ENCODE measurements at regions not wholly inside any gene's neighbourhood (a gene's known extent, or its start where the extent isn't known, plus 50 kb on each side); places are given as distances from the start of the nearest gene placed in this dataset.

DNA sequence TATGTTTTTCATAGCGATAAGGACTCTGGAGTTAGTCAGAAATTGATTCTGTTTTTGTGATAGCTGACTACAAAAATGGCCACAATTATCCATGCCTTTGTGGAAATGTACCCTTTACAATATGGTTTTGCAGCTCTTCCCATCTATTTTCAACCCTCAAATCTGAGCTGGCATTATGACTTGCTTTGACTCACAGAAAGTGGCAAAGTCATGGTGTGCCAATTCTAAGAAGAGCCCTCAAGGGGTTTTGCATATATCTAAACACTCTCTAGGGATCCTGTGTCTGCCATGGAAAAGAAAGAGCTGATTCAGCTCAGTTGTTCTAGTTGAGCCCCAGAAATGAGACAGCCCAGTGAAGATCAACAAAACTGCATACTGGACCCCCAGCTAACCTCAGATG, 390.5 kb upstream of the RAG2 start:
- WGBS: 100% methylated on average over 1 of the region's 1 CpG
- H3K27ac ChIP-seq (ENCODE audit: low read depth in 1 of 2, low read length in 1 of 2): no peak overlapping the region

GRCh38 chr11:36985562-36985961, 387.5 kb upstream of the RAG2 start:
- no peak for DNase-seq (ENCODE audit: low read depth in 6 of 9, low spot score in 9 of 9)
- Histone ChIP-seq H3K4me1 (ENCODE audit: control insufficient read depth in 2 of 2, insufficient read depth in 2 of 2, low read length in 2 of 2) (no peaks in the 10 kb centered on the region), H3K9me3 (ENCODE audit: control insufficient read depth in 2 of 2, insufficient read depth in 1 of 2, low read length in 1 of 2) (no peaks in the 10 kb centered on the region), H3K27me3 (ENCODE audit: control insufficient read depth in 2 of 2, insufficient read depth in 1 of 2, low read length in 1 of 2) (no peaks in the 10 kb centered on the region), H3K36me3 (ENCODE audit: control insufficient read depth in 2 of 2, insufficient read depth in 2 of 2, low read length in 1 of 2) (no peaks in the 10 kb centered on the region), H3K4me3 (ENCODE audit: low read length in 2 of 2) (no peak overlapping the region), H3K27ac (ENCODE audit: low read depth in 1 of 2, low read length in 1 of 2) (no peak overlapping the region)
- 94% methylated on average over 3 of the region's 3 CpGs for WGBS

More for the DNA sequence above, 390.5 kb upstream of the RAG2 start:
- DNase-seq (ENCODE audit: low read depth in 6 of 9, low spot score in 9 of 9): no peak
- no peak overlapping the region for H3K4me3 ChIP-seq (ENCODE audit: low read length in 2 of 2)
- H3K9me3 ChIP-seq (ENCODE audit: control insufficient read depth in 2 of 2, insufficient read depth in 1 of 2, low read length in 1 of 2): no peaks in the 10 kb centered on the region
- H3K27me3 ChIP-seq (ENCODE audit: control insufficient read depth in 2 of 2, insufficient read depth in 1 of 2, low read length in 1 of 2): no peaks in the 10 kb centered on the region
- no peaks in the 10 kb centered on the region for H3K36me3 ChIP-seq (ENCODE audit: control insufficient read depth in 2 of 2, insufficient read depth in 2 of 2, low read length in 1 of 2)
- no peaks in the 10 kb centered on the region for H3K4me1 ChIP-seq (ENCODE audit: control insufficient read depth in 2 of 2, insufficient read depth in 2 of 2, low read length in 2 of 2)

- Histone ChIP-seq H3K4me1 (ENCODE audit: control insufficient read depth in 2 of 2, insufficient read depth in 2 of 2, low read length in 2 of 2) (no peaks in the 10 kb centered on the region), H3K27me3 (ENCODE audit: control insufficient read depth in 2 of 2, insufficient read depth in 1 of 2, low read length in 1 of 2) (no peaks in the 10 kb centered on the region), H3K36me3 (ENCODE audit: control insufficient read depth in 2 of 2, insufficient read depth in 2 of 2, low read length in 1 of 2) (no peaks in the 10 kb centered on the region), H3K9me3 (ENCODE audit: control insufficient read depth in 2 of 2, insufficient read depth in 1 of 2, low read length in 1 of 2) (peaks cover 0 to 6% of the 10 kb centered on the region in 2 donors), H3K4me3 (ENCODE audit: low read length in 2 of 2) (no peak overlapping the region), H3K27ac (ENCODE audit: low read depth in 1 of 2, low read length in 1 of 2) (no peak overlapping the region)
- no peak for DNase-seq (ENCODE audit: low read depth in 6 of 9, low spot score in 9 of 9)
- WGBS: 85% methylated on average over 2 of the region's 2 CpGs
These were observed 378.7 kb upstream of the RAG2 start for GRCh38 chr11:36976741-36977140.

DNA sequence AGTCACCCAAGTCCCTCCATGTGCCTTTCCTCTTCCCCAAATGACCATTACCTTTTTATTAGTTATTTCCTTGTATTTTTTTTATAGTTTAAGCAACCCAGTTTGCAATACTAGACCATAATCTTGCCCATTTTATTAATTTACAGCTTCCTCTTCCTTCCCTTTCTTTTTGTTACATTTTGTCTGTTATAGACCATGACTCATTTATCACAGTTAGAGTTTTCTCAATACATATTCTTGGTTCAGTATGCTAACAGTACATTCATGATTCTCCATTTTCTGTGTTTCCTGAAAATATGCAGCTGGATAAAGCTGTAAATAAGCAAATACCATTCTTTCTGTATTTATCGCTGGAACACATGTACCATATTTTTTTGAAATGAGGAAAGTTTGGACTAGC, 376.7 kb upstream of the RAG2 start:
- Histone ChIP-seq H3K4me1 (ENCODE audit: control insufficient read depth in 2 of 2, insufficient read depth in 2 of 2, low read length in 2 of 2) (no peaks in the 10 kb centered on the region), H3K27ac (ENCODE audit: low read depth in 1 of 2, low read length in 1 of 2) (no peak overlapping the region), H3K4me3 (ENCODE audit: low read length in 2 of 2) (no peak overlapping the region), H3K9me3 (ENCODE audit: control insufficient read depth in 2 of 2, insufficient read depth in 1 of 2, low read length in 1 of 2) (peaks cover 0 to 6% of the 10 kb centered on the region in 2 donors), H3K36me3 (ENCODE audit: control insufficient read depth in 2 of 2, insufficient read depth in 2 of 2, low read length in 1 of 2) (no peaks in the 10 kb centered on the region), H3K27me3 (ENCODE audit: control insufficient read depth in 2 of 2, insufficient read depth in 1 of 2, low read length in 1 of 2) (no peaks in the 10 kb centered on the region)
- no peak for DNase-seq (ENCODE audit: low read depth in 6 of 9, low spot score in 9 of 9)
- WGBS: 99% methylated on average over 1 of the region's 1 CpG

GRCh38 chr11:36953976-36954375, 355.9 kb upstream of the RAG2 start:
- Histone ChIP-seq H3K27me3 (ENCODE audit: control insufficient read depth in 2 of 2, insufficient read depth in 1 of 2, low read length in 1 of 2) (no peaks in the 10 kb centered on the region), H3K4me1 (ENCODE audit: control insufficient read depth in 2 of 2, insufficient read depth in 2 of 2, low read length in 2 of 2) (no peaks in the 10 kb centered on the region), H3K36me3 (ENCODE audit: control insufficient read depth in 2 of 2, insufficient read depth in 2 of 2, low read length in 1 of 2) (no peaks in the 10 kb centered on the region), H3K27ac (ENCODE audit: low read depth in 1 of 2, low read length in 1 of 2) (no peak overlapping the region), H3K4me3 (ENCODE audit: low read length in 2 of 2) (no peak overlapping the region), H3K9me3 (ENCODE audit: control insufficient read depth in 2 of 2, insufficient read depth in 1 of 2, low read length in 1 of 2) (peaks cover 0 to 7% of the 10 kb centered on the region in 2 donors)
- DNase-seq (ENCODE audit: low read depth in 6 of 9, low spot score in 9 of 9): peak in 1 of 9 donors; percentile 16

GRCh38 chr11:36948460-36949127, 350.6 kb upstream of the RAG2 start:
- no peaks in the 10 kb centered on the region for H3K36me3 ChIP-seq (ENCODE audit: control insufficient read depth in 2 of 2, insufficient read depth in 2 of 2, low read length in 1 of 2)
- H3K4me3 ChIP-seq (ENCODE audit: low read length in 2 of 2): no peak overlapping the region
- DNase-seq (ENCODE audit: low read depth in 6 of 9, low spot score in 9 of 9): no peak
- H3K27ac ChIP-seq (ENCODE audit: low read depth in 1 of 2, low read length in 1 of 2): no peak overlapping the region
- WGBS: 59% methylated on average over 7 of the region's 7 CpGs
- no peaks in the 10 kb centered on the region for H3K27me3 ChIP-seq (ENCODE audit: control insufficient read depth in 2 of 2, insufficient read depth in 1 of 2, low read length in 1 of 2)
- H3K4me1 ChIP-seq (ENCODE audit: control insufficient read depth in 2 of 2, insufficient read depth in 2 of 2, low read length in 2 of 2): no peaks in the 10 kb centered on the region
- no peaks in the 10 kb centered on the region for H3K9me3 ChIP-seq (ENCODE audit: control insufficient read depth in 2 of 2, insufficient read depth in 1 of 2, low read length in 1 of 2)

GRCh38 chr11:36945384-36945783, 347.3 kb upstream of the RAG2 start:
- no peaks in the 10 kb centered on the region for H3K27me3 ChIP-seq (ENCODE audit: control insufficient read depth in 2 of 2, insufficient read depth in 1 of 2, low read length in 1 of 2)
- DNase-seq (ENCODE audit: low read depth in 6 of 9, low spot score in 9 of 9): no peak
- no peaks in the 10 kb centered on the region for H3K36me3 ChIP-seq (ENCODE audit: control insufficient read depth in 2 of 2, insufficient read depth in 2 of 2, low read length in 1 of 2)
- H3K4me3 ChIP-seq (ENCODE audit: low read length in 2 of 2): no peak overlapping the region
- 39% methylated on average over 3 of the region's 3 CpGs for WGBS
- no peaks in the 10 kb centered on the region for H3K9me3 ChIP-seq (ENCODE audit: control insufficient read depth in 2 of 2, insufficient read depth in 1 of 2, low read length in 1 of 2)
- H3K27ac ChIP-seq (ENCODE audit: low read depth in 1 of 2, low read length in 1 of 2): no peak overlapping the region
- H3K4me1 ChIP-seq (ENCODE audit: control insufficient read depth in 2 of 2, insufficient read depth in 2 of 2, low read length in 2 of 2): no peaks in the 10 kb centered on the region

DNA sequence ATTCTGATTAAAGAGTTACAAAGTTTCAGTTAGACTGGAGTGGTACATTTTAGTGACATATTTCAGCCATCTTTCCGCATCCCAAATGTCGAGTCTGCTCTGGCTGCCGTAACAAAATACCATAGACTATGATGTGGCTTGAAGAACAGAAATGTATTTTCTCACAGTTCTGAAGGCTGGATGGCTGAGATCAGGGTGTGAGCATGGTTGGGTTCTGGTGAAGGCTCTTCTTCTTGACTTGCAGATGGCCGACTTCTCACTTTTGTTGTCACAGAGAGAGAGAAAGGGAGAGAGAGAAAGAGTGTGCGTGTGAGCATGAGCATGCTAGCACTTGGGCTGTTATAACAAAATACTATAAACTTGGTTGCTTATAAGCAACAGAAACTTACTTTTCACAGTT, 335.4 kb upstream of the RAG2 start:
- no peaks in the 10 kb centered on the region for H3K27me3 ChIP-seq (ENCODE audit: control insufficient read depth in 2 of 2, insufficient read depth in 1 of 2, low read length in 1 of 2)
- no peak overlapping the region for H3K27ac ChIP-seq (ENCODE audit: low read depth in 1 of 2, low read length in 1 of 2)
- 93% methylated on average over 5 of the region's 5 CpGs for WGBS
- DNase-seq (ENCODE audit: low read depth in 6 of 9, low spot score in 9 of 9): no peak
- no peak overlapping the region for H3K4me3 ChIP-seq (ENCODE audit: low read length in 2 of 2)
- no peaks in the 10 kb centered on the region for H3K36me3 ChIP-seq (ENCODE audit: control insufficient read depth in 2 of 2, insufficient read depth in 2 of 2, low read length in 1 of 2)
- no peaks in the 10 kb centered on the region for H3K4me1 ChIP-seq (ENCODE audit: control insufficient read depth in 2 of 2, insufficient read depth in 2 of 2, low read length in 2 of 2)
- no peaks in the 10 kb centered on the region for H3K9me3 ChIP-seq (ENCODE audit: control insufficient read depth in 2 of 2, insufficient read depth in 1 of 2, low read length in 1 of 2)

DNA sequence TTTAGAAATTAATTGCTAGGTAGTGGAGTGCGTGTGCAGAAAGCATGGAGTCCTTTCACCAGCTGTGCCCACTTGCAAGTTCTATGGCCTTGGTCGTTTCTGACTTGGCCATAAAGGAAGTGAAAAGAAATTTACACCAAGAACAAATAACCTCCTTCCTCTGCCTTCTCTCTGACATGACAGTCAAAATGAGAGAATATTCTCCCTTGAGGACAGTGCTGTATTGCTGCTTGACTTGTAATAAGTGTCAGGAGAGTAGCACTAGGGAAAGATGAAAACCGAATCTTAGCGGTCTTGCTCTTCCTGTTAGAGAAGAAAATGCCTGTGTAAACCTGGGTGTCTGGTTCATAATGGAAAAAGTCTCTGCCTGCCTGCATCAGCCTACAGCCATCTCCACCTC, 333.1 kb upstream of the RAG2 start:
- WGBS: 81% methylated on average over 4 of the region's 4 CpGs
- H3K9me3 ChIP-seq (ENCODE audit: control insufficient read depth in 2 of 2, insufficient read depth in 1 of 2, low read length in 1 of 2): no peaks in the 10 kb centered on the region
- no peak for DNase-seq (ENCODE audit: low read depth in 6 of 9, low spot score in 9 of 9)

DNA sequence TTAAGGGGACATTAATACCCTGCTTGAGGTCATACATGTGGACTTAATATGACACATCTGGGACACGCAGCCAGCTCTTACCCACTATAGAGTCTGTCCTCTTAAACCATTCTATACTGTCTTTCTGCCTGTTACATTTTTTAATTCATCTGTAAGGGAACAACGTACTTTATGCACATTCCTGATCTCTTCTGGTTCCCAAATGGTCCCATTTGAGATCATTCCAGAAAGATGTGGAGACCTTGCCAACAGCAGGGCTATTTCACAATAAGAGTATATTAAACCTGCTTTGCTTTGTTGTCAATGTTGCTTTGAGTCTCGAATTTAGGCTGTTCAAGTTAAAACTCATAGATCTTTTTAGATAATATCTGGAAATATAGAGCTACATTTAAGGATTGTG, 332.2 kb upstream of the RAG2 start:
- H3K36me3 ChIP-seq (ENCODE audit: control insufficient read depth in 2 of 2, insufficient read depth in 2 of 2, low read length in 1 of 2): no peaks in the 10 kb centered on the region
- WGBS: 85% methylated on average over 3 of the region's 3 CpGs
- no peak overlapping the region for H3K4me3 ChIP-seq (ENCODE audit: low read length in 2 of 2)
- no peak for DNase-seq (ENCODE audit: low read depth in 6 of 9, low spot score in 9 of 9)
- no peaks in the 10 kb centered on the region for H3K9me3 ChIP-seq (ENCODE audit: control insufficient read depth in 2 of 2, insufficient read depth in 1 of 2, low read length in 1 of 2)
- no peaks in the 10 kb centered on the region for H3K4me1 ChIP-seq (ENCODE audit: control insufficient read depth in 2 of 2, insufficient read depth in 2 of 2, low read length in 2 of 2)
- no peak overlapping the region for H3K27ac ChIP-seq (ENCODE audit: low read depth in 1 of 2, low read length in 1 of 2)
- no peaks in the 10 kb centered on the region for H3K27me3 ChIP-seq (ENCODE audit: control insufficient read depth in 2 of 2, insufficient read depth in 1 of 2, low read length in 1 of 2)

More for the DNA sequence above, 333.1 kb upstream of the RAG2 start:
- Histone ChIP-seq H3K27ac (ENCODE audit: low read depth in 1 of 2, low read length in 1 of 2) (no peak overlapping the region), H3K36me3 (ENCODE audit: control insufficient read depth in 2 of 2, insufficient read depth in 2 of 2, low read length in 1 of 2) (no peaks in the 10 kb centered on the region), H3K27me3 (ENCODE audit: control insufficient read depth in 2 of 2, insufficient read depth in 1 of 2, low read length in 1 of 2) (no peaks in the 10 kb centered on the region), H3K4me1 (ENCODE audit: control insufficient read depth in 2 of 2, insufficient read depth in 2 of 2, low read length in 2 of 2) (no peaks in the 10 kb centered on the region), H3K4me3 (ENCODE audit: low read length in 2 of 2) (no peak overlapping the region)
